Fibroblast of the aortic adventitia (primary cell): ENCODE measurements at regions not wholly inside any gene's neighbourhood (a gene's known extent, or its start where the extent isn't known, plus 50 kb on each side); places are given as distances from the start of the nearest gene placed in this dataset.
"Not testable (repeated sequence)": the region's sequence is repeated elsewhere in the genome, so short reads cannot be mapped to it uniquely, and the experiment has no call there.

Source experiments
- DNase-seq: peaks from one replicate; pipeline ENCODE4 v3.0.0-alpha.2; 2010; ENCODE audit warnings: low read depth
- H3K4me3 ChIP-seq: 2 replicates; pipeline ENCODE4 v1.5.1; 2011; ENCODE audit warnings: low read depth, mild to moderate bottlenecking, control low read depth, low read length, moderate library complexity
- CTCF ChIP-seq: IDR thresholded peaks from 2 replicates; pipeline ENCODE4 v1.5.1; 2011; ENCODE audit warnings: mild to moderate bottlenecking, low read length, control low read depth, inconsistent platforms; ENCODE audit not compliant: insufficient read depth

DNA sequence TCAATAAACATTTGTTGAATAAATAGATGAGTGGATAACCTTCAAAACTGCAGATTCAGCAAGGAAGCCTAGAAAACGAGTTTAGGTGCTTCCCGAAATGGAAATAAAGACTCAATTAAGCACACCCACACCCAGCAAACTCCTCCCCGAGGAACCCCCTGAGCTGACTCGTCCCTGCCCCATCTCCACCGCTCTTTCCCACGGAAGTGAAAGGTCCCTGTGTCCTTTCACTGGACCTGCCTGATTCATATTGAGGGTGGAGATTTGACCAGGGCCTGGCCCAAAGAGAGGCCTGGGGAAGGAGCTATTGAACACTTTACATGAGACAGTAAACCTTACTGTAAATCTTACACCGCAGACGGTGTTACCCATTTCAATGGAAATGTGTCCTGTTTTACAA is 129.1 kb downstream of the CPZ start:
- no peak for TF ChIP-seq CTCF
- DNase-seq: no peak
- H3K4me3 ChIP-seq: no peak overlapping the region

- no peak for TF ChIP-seq CTCF
- no peak overlapping the region for H3K4me3 ChIP-seq
- no peak for DNase-seq
These were observed 126.9 kb downstream of the CPZ start for GRCh38 chr4:8719421-8719820.

DNA sequence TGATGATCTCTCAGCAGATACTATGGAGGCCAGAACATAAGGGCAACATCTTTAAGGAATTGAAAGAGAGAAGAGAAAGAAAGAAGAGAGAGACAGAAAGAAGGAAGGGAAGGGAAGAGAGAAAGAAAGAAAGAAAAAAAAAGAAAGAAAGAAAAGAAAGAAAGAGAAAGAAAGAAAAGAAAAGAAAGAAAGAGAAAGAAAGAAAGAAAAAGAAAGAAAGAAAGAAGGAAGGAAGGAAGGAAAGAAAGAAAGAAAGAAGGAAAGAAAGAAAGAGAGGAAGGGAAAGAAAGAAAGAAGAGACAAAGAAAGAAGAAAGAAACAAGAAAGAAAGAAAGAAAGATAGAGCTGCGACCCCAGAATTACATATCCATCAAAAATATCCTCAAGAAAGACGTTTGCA is 124.9 kb downstream of the CPZ start:
- DNase-seq, H3K4me3 ChIP-seq: not testable (repeated sequence)

DNA sequence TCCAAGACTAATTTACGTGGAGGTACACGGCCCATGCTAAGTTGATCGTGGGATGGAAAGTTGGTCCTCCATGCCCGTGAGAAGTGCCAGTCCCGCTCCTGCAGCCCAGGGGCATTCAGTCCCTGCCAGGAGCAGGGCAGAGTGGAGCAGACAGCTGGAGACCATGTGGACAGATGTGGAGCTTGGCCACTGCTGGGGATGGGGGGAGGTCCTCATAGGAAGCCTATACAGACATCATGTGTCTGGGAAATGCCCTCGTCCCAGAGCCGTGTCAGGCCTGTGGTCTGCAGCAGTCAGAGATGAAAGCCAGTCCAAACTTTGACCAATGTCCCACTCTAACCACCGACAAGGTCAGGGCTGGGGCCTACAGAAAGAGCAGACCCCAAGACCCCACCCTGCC is 118.4 kb downstream of the CPZ start:
- DNase-seq: no peak
- no peak overlapping the region for H3K4me3 ChIP-seq
- no peak for TF ChIP-seq CTCF

GRCh38 chr4:8710416-8710815 is 117.9 kb downstream of the CPZ start:
- TF ChIP-seq CTCF: no peak
- H3K4me3 ChIP-seq: no peak overlapping the region
- DNase-seq: no peak

GRCh38 chr4:8709729-8710360 is 117.3 kb downstream of the CPZ start:
- TF ChIP-seq CTCF: no peak
- DNase-seq: no peak

GRCh38 chr4:8709050-8709728 is 116.6 kb downstream of the CPZ start:
- DNase-seq: no peak
- no peak for TF ChIP-seq CTCF

More at GRCh38 chr4:8709729-8710360, 117.3 kb downstream of the CPZ start:
- no peak overlapping the region for H3K4me3 ChIP-seq

More at GRCh38 chr4:8709050-8709728, 116.6 kb downstream of the CPZ start:
- no peak overlapping the region for H3K4me3 ChIP-seq
